ENCODE measurements at regions not wholly inside any gene's neighbourhood (a gene's known extent, or its start where the extent isn't known, plus 50 kb on each side); places are given as distances from the start of the nearest gene placed in this dataset.
A peak's percentile ranks its signal among the peaks of the same experiment; 100 is the strongest.

DNA sequence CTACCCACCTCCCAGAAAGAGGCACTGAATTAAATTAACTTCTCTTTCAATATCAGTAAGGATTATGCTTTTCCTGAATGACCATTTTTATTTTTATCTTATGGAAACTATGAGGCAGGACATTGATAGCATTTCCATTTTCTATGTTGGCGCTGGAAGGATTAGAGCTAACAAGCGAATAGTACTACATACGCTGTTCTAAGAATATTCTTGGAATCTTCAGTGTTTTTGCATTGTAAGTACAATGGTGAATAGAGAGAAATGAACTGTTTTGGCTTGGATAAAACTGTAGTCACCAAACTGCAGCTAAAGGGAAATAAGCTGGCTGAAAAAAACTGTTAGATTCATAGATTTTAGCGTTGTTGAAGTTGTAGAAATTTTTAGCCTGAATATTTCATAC lies 779.0 kb upstream of the ADGRL4 start:
- DNase-seq (ENCODE audit: low spot score): no peak
- TF ChIP-seq, protein P1, sequence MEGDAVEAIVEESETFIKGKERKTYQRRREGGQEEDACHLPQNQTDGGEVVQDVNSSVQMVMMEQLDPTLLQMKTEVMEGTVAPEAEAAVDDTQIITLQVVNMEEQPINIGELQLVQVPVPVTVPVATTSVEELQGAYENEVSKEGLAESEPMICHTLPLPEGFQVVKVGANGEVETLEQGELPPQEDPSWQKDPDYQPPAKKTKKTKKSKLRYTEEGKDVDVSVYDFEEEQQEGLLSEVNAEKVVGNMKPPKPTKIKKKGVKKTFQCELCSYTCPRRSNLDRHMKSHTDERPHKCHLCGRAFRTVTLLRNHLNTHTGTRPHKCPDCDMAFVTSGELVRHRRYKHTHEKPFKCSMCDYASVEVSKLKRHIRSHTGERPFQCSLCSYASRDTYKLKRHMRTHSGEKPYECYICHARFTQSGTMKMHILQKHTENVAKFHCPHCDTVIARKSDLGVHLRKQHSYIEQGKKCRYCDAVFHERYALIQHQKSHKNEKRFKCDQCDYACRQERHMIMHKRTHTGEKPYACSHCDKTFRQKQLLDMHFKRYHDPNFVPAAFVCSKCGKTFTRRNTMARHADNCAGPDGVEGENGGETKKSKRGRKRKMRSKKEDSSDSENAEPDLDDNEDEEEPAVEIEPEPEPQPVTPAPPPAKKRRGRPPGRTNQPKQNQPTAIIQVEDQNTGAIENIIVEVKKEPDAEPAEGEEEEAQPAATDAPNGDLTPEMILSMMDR (IDR thresholded peaks at IDR 0.05; ENCODE audit: borderline replicate concordance, control extremely low read depth, extremely low read depth, insufficient read depth, missing control alignments): no peak
- in situ Hi-C loops (cut with MboI; ENCODE audit: low sequenced_read_pairs, unreplicated experiment): no loop called here

GRCh38 chr1:79781261-79781660 lies 774.7 kb upstream of the ADGRL4 start:
- in situ Hi-C loops (cut with MboI; ENCODE audit: low sequenced_read_pairs, unreplicated experiment): no loop called here
- TF ChIP-seq, protein P1 (IDR thresholded peaks at IDR 0.05; ENCODE audit: borderline replicate concordance, control extremely low read depth, extremely low read depth, insufficient read depth, missing control alignments): no peak
- DNase-seq (ENCODE audit: low spot score): no peak

GRCh38 chr1:79777481-79778219 lies 771.1 kb upstream of the ADGRL4 start:
- DNase-seq (ENCODE audit: low spot score): peak; percentile 24
- in situ Hi-C loops (cut with MboI; ENCODE audit: low sequenced_read_pairs, unreplicated experiment): no loop called here
- TF ChIP-seq, protein P1 (IDR thresholded peaks at IDR 0.05; ENCODE audit: borderline replicate concordance, control extremely low read depth, extremely low read depth, insufficient read depth, missing control alignments): no peak

GRCh38 chr1:79775402-79775801 lies 768.9 kb upstream of the ADGRL4 start:
- no peak for DNase-seq (ENCODE audit: low spot score)
- in situ Hi-C loops (cut with MboI; ENCODE audit: low sequenced_read_pairs, unreplicated experiment): no loop called here
- TF ChIP-seq, protein P1 (IDR thresholded peaks at IDR 0.05; ENCODE audit: borderline replicate concordance, control extremely low read depth, extremely low read depth, insufficient read depth, missing control alignments): no peak

GRCh38 chr1:79773385-79773784 lies 766.9 kb upstream of the ADGRL4 start:
- in situ Hi-C loops (cut with MboI; ENCODE audit: low sequenced_read_pairs, unreplicated experiment): no loop called here
- TF ChIP-seq, protein P1 (IDR thresholded peaks at IDR 0.05; ENCODE audit: borderline replicate concordance, control extremely low read depth, extremely low read depth, insufficient read depth, missing control alignments): no peak

DNA sequence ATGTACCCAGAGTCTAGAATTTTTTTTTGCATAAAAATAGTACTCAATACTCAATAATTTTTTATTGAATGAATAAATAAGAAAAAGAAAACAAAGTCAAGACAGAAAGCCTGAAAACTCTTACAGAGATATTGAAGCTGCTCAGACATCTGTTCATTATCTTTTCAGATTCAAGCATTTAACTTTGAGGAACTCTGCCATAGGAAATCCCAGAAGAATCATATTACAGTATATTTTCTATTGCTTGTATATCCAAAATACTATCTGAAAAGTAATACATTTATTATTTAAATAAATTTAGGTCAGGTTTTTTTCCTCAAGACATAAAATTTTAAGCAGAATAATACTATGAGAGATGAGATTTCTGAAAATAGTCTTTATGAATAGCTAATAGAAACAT lies 755.9 kb upstream of the ADGRL4 start:
- TF ChIP-seq, protein P1 (IDR thresholded peaks at IDR 0.05; ENCODE audit: borderline replicate concordance, control extremely low read depth, extremely low read depth, insufficient read depth, missing control alignments): no peak
- no peak for DNase-seq (ENCODE audit: low spot score)
- in situ Hi-C loops (cut with MboI; ENCODE audit: low sequenced_read_pairs, unreplicated experiment): no loop called here

More at GRCh38 chr1:79773385-79773784, 766.9 kb upstream of the ADGRL4 start:
- no peak for DNase-seq (ENCODE audit: low spot score)
